ENCODE measurements at regions not wholly inside any gene's neighbourhood (a gene's known extent, or its start where the extent isn't known, plus 50 kb on each side); places are given as distances from the start of the nearest gene placed in this dataset.

DNA sequence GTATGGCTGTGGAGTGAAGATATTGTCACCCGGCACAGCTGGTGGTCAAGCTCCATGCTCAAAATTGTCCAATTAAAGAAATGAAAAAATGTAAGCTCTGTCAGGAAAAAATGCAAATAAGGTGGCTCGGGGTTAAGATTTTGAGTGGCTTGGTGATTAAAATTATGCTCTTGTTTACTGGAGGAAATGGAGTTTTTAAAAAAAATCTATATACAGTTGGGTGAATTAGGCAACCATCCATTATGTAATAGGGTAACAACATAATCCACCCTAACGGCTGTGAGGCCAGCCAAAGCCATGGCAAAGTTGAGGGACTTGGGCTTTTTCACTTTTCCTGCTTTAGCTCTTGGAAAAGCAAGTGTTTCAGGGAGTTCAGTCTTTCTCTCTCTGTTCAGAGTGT, 260.8 kb upstream of the HABP2 start:
- DNase-seq (ENCODE audit: low spot score) = no peak

DNA sequence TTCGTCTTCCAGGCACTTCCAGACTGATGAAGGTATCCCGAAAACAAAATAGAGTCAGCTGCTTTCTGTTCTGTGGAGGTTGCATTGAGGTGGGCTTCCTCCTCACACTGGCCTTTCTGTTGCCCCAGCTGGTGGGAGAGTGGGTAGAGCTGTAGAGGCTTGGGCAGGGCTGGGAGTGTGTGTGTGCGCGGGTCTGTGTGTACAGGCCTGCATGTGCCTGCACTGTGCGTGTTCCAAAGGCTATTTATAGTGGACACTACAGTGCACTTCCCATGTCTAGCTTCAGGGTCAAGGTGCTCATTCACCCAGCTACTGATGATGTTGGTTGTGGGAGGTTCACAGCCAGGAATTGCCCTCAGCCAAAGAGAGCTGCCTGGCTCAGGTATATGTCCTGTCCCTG, 260.1 kb upstream of the HABP2 start:
- DNase-seq (ENCODE audit: low spot score) = no peak

DNA sequence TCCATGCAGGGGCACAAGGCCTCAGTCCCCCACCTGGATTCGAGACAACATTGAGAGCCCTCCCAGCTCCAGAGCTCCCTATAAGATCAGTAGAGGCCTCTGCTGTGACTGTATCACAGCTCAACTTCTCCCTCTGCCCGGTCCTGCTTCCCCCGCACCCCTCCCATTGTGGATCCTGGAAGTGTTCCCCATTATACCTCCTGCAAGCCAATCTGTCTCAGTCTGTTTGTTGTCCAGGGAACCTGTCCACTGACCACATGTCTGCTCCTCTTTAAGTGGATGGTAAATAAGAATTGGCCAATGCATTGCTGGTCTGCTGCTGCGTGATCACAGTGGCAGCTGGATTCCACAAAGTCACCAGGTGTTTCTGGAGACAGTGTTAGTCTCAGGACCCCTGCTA, 259.7 kb upstream of the HABP2 start:
- DNase-seq (ENCODE audit: low spot score) = no peak

DNA sequence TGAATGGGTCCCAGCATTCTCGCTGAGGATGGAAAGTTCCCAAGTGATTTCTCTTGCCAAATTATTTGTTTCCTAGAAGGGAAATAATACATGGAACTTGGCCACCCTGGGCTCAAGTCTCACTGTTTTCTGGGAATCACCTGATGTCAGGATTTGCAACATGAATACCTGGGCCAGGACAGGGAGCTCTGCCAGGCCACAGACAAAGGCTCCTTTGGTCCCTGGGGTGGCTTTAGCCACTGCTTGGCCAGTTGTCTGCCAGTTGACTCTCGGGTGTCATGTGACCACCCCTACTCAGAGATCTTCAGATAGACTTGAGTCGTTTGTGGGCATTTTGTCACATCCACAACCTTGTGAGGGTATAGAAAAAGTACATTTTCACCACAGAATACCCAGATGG, 258.0 kb upstream of the HABP2 start:
- no peak for DNase-seq (ENCODE audit: low spot score)

DNA sequence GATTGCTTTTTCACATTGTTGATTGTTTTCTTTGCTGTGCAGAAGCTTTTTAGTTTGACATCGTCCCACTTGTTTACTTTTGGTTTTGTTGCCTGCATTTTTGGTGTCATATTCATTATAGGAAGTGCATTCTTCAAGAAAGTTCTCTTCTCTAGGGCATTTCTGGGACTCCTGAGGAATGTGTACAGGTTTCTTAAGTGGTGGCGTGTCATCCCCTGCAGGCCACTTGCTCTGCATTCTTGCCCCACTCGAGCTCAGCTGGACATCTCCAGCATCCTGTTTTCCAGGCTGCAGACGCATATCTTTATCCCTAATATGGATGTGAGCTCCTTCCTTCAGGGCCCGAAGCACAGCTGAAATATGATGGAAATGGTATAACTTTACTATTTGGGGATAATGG, 255.6 kb upstream of the HABP2 start:
- DNase-seq (ENCODE audit: low spot score) = no peak

DNA sequence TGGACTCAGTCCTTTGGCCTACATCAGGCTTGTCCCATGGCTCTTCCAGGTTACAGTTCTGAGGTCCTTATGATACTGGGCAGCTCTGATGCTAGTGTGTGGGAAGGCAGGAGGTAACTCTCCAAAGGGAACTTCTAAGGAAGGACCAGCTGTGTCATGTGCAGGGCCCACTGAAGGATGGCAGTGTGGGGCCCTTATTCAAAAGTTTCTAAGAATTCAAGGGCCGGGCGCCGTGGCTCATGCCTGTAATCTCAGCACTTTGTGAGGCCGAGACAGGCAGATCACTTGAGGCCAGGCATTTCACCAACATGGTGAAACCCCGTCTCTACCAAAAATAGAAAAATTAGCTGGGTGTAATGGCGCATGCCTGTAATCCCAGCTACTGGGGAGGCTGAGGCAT, 254.2 kb upstream of the HABP2 start:
- DNase-seq (ENCODE audit: low spot score) = no peak

DNA sequence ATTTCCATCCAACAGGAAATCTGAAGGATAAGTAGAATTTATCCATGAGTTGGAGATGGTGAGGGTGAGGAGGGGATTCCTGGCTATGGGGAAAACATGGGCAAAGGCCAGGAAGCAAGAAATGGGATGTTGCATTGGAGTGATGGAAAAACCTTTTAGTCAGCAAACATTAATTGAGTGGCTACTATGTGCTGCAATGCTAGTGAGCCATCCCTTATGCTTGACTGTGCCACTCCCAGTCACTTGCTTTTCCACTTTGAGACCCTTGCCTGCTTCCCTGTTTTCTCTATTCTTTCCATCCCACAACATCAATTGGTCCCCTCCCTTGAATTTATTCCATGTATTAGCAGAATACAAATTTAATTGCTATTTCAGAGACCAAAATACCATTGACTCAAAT, 252.7 kb upstream of the HABP2 start:
- DNase-seq (ENCODE audit: low spot score) = no peak

DNA sequence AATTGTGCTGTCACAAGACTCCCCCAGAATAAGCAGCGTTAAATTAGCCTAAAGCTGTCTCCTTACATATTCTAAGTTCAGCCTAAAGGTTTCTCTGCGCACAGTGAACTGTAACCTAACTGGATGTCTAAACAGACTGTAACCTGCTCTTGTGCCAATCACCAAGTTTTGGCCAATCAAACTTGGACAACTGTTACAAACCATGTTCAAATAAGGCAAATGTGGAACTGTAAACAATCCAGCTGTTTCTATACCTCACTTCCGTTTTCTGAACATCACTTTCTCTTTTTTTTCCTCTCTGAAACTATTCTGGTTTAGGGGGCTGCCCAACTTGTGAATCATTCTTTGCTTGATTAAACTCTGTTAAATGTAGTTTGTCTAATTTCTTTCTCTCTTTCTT, 252.2 kb upstream of the HABP2 start:
- no peak for DNase-seq (ENCODE audit: low spot score)

DNA sequence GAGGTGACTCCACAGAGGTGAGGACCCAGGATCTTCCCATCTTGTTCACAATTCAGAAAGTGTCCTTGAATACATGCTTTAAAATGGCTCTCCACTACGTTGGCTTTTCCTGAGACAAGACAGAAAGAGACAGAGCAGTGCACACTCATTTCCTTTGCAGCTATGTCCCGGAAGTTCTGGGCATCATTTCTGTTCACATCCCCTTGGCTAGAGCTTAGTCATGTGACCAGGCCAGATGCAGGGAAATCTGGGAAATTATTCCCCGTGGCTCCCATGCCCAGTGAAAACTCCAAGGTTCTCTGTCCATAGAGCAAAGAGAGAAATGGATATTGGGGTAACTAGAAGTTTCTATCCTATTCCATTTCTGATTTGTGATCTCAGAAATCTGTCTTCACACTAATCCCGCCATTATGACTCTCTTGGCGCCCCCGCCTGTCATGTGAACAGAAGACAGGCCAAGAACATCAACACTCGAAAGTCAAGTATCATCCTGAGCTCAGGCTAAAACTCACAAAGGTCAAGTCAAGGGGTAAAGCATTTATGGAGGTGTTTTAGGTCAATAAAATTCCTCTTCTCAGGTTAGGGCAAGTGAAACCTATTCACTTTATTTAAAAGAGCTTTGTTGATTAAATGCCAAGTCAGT, 251.4 kb upstream of the HABP2 start:
- no peak for DNase-seq (ENCODE audit: low spot score)

DNA sequence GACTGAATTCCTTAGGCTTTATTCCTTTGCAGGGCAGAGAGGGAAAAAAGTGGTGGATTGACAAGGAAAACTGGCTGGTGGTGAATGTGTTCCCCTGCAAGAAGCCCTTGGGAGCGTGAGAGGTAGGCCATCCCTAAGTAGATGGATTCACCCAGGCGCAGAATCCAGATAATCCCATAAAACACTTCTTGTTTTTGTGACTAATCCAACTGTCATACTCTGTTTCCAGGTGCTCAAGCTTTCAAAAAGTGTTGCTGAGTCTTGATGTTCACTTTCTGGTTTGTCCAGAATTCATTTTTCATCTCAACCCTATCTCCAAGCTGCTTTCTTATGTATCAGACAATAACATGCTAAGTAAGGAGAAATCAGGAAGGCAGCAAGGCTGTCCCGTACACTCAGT, 250.8 kb upstream of the HABP2 start:
- DNase-seq (ENCODE audit: low spot score) = no peak

DNA sequence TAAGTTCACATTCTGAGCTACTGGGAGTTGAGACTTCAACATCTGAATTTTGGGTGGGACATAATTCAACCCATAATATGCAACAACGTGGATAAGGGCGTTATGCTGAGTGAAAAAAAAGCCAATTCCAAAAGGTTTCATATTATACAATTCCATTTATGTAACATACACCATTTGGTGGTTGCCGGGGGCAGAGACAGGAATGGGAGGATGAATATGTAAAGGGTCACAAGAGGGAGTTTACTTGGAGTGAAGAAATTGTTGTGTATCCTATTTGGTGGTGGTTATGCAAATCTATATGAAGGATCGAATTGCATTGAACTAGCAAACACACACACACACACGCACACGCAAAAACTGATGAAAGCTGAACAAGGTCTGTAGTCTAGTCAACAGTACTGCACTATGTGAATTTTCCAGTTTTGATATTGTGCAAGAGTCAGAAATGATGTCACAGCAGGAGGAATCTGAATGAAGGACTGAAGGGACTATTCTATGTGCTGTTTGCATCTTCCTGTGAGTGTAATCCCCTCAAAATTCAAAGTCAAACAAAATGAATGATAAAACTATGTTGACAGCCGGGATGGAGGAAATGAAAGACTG, 249.2 kb upstream of the HABP2 start:
- no peak for DNase-seq (ENCODE audit: low spot score)

DNA sequence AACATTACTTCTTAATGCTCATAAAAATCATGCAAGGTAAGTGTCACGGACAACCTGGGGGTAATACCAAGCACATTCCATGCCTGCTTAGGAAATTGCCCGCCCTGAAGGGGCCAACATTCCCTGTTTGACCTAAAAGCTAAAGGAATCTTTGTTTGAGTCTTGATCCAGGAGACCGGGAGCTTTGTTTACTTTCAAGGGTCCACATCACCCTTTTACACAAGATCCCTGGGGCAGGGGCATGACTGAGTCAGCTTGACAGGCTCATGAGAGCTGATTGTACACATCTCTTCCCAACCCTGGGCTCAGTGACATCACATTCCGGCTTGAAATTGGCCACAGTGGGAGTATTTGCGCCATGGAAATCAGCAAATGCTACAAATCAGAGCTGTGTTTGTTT, 248.1 kb upstream of the HABP2 start:
- no peak for DNase-seq (ENCODE audit: low spot score)

DNA sequence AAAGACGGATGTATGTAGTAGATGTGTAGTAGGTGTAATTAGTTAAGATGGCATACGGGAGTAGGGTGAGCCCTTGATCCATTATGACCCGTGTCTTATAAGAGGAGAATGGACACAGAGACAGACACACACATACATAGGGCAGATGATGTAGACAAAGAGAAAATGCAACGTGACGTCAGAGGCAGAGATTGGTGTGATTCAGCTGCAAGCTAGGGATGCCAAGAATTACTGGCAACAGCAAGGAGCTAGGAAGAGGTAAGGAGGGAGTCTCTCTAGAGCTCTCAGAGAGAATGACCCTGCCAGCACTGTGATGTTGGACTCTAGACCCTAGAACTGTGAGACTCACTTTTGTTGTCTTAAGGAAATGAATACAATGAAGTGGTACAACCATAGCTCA, 247.0 kb upstream of the HABP2 start:
- no peak for DNase-seq (ENCODE audit: low spot score)

DNA sequence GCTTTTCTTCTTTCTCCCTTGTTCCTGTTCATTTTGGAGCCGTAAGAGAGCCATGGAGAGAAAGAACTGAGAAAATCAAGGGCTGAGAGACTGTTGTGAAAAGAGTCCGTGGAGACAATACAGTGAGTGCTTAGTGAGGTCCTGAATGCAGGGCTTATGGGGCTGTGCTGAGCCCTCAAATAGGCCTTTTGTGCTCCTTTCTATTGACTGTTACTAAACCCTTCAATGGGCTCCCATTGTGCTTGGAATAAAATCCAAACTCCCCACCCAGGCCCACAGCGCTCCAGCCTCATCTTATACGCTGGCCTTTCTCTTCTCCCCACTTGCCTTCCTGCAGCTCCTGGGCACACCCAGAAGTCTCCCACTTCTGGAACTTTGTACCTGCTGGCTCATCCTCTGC, 243.1 kb upstream of the HABP2 start:
- no peak for DNase-seq (ENCODE audit: low spot score)

DNA sequence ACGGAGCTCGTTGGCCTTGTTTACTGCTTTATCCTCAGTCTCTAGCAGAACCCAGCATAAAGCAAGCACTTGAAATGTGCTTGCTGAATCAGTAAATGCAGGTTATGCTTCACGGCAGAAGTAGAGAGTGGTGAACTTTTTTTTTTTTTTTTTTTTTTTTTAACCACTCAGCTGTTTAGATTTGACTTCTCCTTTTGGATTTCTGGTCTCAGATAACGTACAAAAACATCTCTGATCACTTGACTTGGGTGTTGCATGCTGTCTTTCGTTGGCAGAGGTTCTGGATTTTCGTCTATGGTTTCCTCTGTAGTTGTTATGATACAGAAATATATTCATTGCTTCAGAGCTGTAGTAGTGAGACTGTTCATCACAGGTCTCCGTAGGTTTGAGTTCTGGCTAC, 242.5 kb upstream of the HABP2 start:
- DNase-seq (ENCODE audit: low spot score) = no peak

DNA sequence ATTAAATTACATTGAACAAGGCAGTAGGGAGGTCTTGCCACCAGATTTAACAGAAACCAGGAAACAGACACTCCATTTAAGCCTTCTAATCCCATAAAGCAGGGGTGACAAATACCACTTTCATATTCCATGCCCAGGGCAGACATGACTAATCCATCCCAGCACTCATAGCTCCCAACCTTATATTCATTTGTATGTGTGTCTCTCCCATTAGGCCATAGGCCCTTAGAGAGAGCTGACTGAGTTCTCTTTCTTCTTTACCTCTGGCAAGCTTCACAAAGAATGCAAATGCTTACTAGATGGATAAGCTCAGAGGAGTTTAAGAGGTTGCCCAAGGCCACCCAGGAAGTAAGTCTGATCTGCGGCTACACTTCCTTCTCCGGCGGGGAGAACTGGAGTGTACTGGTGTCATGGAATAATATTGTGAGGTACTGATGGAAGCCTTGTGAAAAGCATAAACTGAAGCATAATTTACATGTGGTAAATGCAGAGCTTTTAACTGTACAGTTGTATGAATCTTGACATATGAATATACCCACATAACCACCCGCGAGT, 239.7 kb upstream of the HABP2 start:
- DNase-seq (ENCODE audit: low spot score) = no peak

DNA sequence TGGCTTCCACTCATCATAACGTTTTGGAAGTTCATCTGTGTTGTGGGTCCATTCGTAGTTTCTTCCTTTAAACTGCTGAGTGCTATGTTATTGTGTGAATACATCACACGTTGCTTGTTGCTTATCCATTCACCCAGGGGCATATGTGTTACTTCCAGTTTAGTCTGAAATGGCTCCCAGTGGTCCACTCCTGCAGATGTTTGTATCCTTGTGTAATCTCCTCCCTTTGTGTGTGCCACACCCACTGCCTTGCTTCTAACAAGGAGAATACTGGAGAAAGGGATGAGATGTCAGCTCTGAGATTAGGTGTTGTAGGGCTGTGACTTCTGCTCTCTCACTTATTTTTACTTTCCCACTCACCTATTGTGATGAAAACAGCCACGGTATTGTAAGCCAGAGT, 239.1 kb upstream of the HABP2 start:
- no peak for DNase-seq (ENCODE audit: low spot score)

DNA sequence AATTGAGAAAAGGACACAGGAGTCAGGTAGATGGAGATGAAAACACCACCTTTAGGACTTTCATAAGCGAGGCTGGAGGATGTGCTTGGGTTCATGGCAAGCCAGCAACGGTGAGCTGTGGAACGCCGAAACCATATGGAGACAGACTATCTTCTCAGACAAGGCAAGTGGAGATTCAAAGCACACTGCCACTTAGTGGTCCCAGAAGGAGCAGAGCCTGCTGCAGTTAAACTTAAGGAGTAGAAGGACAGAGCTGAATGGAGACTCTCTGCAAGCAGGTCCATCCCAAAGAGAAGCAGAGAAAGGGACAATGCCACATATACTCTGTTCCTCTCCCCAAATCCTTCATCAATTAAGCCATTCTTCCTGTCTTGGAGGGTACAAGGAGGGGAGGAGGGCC, 236.3 kb upstream of the HABP2 start:
- no peak for DNase-seq (ENCODE audit: low spot score)

DNA sequence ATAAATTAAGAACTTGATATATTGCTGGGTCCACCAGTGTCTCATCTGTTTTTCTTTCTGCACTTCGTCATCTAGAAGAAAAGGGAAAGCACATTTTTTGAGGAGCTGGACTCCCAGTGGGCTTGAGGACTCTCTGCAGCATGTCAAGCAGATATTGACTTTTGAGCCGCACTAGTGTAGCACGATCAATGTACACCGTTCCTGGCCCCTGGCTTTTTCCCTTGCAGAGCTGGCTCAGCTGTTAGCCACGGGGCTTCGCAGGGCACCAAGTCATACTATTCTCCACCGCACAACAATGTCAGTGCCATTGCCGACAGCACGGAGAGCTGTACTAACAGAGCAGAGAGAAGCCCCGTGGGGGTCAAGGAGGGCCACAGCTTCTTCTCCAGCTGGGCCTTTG, 235.4 kb upstream of the HABP2 start:
- no peak for DNase-seq (ENCODE audit: low spot score)

DNA sequence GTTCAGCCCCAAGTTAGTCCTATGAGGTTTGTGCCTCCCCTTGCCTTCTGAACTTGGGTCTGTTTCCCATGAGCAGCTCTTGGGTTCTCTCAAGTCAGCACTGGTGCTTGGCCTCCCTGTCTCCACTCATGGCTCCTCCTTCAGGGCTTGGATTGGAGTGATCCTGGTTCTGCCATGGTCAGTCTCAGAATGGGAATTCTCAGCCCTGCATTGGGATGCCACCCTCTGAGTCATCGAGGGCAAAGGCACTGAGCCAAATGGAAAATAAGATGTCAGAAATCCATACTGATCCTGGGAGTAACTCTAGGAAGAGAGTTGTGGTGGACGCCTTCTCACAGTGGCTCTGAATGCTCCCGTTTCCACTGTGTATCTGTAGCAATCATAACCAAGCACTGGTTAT, 233.4 kb upstream of the HABP2 start:
- DNase-seq (ENCODE audit: low spot score) = peak; percentile 3

DNA sequence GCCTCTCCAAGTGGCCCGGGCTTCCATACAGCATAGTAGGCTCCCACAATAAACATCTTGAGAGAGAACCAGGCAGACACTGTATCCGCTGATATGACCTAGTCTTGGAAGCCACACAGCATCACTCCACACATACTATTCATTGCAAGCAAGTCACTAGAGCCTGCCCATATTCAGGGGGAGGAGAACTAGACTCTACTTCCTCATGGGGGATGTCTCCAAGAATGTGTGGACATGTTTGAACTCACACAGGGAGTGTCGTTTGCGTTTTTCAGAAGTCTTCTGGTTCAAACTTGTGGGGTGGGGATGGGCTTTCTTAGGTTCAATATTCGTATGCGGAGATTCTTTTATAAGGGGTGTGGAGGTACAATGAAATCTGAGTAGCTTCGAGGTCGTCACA, 232.6 kb upstream of the HABP2 start:
- DNase-seq (ENCODE audit: low spot score) = no peak

DNA sequence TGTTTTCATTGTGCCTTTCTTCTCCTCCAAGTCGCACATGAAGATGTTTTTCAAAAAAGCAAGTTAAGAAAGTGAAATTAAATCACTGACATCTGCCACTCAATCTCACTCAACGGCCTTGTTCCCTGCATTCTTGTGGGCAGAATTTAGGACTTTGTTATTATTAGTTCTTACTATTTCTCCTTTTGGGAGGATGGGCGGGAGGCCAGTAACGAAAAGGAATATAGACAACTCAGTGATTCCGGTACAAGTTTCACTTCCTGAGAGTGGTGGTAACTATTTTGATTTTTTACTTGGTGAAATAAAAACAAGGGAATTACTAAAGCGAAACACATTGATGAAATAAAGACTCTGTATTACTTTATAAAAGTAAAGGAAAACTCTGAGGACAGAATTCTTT, 231.9 kb upstream of the HABP2 start:
- no peak for DNase-seq (ENCODE audit: low spot score)

DNA sequence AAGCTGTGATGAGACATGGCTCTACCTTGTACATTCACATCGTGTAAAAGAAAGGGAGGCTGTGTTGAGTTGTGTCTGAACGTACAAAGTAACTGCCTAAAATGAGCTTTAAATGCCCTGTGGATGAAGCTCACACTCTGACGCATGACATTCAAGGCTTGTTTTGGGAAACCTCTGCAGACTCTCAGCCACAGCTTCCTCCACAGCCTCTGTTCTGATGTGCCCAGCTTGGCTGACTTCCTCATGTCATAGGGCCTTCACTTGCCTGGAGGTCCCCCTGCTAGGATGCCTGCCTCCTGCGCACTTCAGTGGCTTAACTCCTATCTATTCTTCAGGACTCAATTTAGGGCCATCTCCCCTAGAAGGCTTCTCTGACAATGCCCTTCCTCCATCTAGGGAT, 230.0 kb upstream of the HABP2 start:
- DNase-seq (ENCODE audit: low spot score) = no peak

DNA sequence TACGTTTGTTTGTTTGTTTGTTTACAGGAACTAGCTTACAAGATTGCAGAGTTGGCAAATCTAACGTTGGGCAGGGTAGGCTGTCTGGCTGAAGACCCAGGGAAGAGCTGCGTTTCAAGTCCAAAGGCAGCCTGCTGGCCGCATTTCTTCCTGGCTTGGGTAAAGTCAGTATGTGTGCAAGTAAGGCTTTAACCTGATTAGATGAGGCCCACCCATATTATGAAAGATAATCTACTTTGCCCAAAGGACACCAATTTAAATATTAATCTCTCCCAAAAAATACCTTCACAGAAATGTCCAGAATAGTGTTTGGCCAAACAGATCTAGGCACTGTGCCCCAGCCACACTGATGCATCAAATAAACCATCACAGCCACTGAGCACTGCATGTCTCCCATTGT, 228.9 kb upstream of the HABP2 start:
- DNase-seq (ENCODE audit: low spot score) = no peak
